K562 (cell line): ENCODE measurements at regions not wholly inside any gene's neighbourhood (a gene's known extent, or its start where the extent isn't known, plus 50 kb on each side); places are given as distances from the start of the nearest gene placed in this dataset.

Experiments
- GTF2F1 ChIP-seq: IDR thresholded peaks from 2 replicates; pipeline ENCODE4 v1.6.1; 2011; ENCODE audit warnings: low read depth, low read length, improper control_type of control experiment
- MTF1 ChIP-seq: fragments of 250-450 bp; sonication (Bioruptor Pico); IDR thresholded peaks from 2 replicates; pipeline ENCODE4 v1.9.0; 2021; ENCODE audit warnings: moderate library complexity, mild to moderate bottlenecking, inconsistent platforms, borderline replicate concordance

DNA sequence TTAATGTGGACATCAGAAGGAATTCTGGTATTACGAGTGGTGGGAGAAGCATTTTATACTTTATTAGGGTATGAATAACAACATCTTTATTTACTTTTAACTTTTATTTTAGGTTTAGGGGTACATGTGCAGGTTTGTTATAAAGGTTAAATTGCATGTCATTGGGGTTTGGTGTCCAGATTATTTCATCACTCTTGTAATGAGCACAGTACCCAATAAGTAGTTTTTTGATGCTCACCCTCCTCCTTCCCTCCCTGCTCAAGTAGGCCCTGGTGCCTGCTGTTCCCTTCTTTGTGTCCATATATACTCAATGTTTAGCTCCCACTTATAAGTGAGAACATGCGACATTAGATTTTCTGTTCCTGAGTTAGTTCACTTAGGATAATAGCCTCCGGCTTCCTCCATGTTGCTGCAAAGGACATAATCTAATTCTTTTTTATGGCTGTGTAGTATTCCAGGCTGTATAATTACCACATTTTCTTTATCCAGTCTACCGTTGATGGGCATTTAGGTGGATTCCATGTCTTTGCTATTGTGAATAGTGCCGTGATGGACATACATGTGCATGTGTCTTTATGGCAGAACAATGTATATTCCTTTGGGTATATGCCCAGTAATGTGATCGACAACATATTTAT is 456.2 kb downstream of the XYLT1 start:
- no peak for TF ChIP-seq MTF1 (CRISPR knock-in tag)
- no peak for TF ChIP-seq GTF2F1
